ENCODE measurements at regions not wholly inside any gene's neighbourhood (a gene's known extent, or its start where the extent isn't known, plus 50 kb on each side); places are given as distances from the start of the nearest gene placed in this dataset.

DNA sequence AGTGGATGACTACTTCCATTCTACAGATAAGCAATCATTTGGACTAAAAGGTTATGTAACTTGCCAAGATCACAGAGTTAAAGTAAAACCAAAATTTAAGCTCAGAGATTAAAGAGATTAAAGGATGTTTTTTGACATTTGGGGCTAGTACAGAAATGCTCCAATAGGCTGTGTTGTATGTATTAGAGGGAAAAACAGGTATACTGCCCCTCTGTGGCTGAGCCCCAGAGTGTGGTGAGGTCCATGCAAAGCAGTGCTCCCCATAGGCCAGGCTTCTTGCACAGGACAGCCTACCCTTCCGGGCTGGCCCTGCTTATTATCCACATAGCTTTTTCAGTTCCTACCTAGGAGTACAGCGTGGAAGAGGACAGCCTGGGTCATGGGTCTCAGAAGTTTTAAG, 322.8 kb downstream of the POM121L12 start:
- TF ChIP-seq, protein P1, sequence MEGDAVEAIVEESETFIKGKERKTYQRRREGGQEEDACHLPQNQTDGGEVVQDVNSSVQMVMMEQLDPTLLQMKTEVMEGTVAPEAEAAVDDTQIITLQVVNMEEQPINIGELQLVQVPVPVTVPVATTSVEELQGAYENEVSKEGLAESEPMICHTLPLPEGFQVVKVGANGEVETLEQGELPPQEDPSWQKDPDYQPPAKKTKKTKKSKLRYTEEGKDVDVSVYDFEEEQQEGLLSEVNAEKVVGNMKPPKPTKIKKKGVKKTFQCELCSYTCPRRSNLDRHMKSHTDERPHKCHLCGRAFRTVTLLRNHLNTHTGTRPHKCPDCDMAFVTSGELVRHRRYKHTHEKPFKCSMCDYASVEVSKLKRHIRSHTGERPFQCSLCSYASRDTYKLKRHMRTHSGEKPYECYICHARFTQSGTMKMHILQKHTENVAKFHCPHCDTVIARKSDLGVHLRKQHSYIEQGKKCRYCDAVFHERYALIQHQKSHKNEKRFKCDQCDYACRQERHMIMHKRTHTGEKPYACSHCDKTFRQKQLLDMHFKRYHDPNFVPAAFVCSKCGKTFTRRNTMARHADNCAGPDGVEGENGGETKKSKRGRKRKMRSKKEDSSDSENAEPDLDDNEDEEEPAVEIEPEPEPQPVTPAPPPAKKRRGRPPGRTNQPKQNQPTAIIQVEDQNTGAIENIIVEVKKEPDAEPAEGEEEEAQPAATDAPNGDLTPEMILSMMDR (IDR thresholded peaks at IDR 0.05; ENCODE audit: low read depth, low read length): 0 out of 2 replicates have a peak, but pooled peaks have one; percentile 7
- TF ChIP-seq EZH2phosphoT487 (IDR thresholded peaks at IDR 0.05; ENCODE audit: low read depth): no peak
